ENCODE measurements at regions not wholly inside any gene's neighbourhood (a gene's known extent, or its start where the extent isn't known, plus 50 kb on each side); places are given as distances from the start of the nearest gene placed in this dataset.
"Not testable (repeated sequence)": the region's sequence is repeated elsewhere in the genome, so short reads cannot be mapped to it uniquely, and the experiment has no call there.

DNA sequence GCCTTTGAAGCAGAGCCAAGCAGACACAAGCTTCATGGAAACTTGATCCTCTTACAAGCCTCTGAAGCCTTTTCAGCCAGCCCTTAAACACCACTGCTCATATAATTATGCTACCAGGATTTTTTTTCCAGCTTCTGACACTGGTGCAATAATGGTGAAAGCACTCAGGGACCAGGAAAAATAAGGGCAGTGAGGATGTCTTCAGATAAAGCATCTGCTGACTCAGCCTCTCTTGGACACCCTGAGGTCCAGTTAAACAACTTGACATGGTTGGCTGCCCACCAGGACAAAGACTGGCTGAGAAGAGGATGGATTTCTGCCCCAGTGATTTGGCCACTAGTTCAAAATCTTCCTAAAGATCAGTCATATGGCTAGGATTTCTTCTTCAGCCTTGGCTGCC is 124.2 kb upstream of the N4BP1 start:
- FAIRE-seq (no peak), DNase-seq (ENCODE audit: low spot score) (no peak)

DNA sequence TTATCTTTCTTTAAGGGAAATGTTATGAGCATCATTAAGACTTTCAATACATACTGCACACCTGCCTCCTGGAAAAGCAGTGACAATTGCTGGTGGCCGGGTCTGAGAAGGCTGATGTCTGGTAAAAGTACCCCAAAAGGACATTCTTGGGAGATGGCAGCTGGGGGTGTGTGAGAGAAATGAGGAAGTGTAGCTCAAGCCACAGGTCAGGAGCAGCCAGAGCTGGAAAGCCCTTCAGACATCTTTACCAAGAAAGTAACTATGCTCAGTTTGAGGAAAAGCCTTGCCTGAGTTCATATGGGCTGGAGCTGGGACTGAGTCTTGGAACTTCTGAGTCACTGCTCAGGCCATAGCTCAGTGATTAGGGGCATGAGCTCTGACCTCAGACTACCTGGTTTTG is 94.7 kb upstream of the N4BP1 start:
- no peak for FAIRE-seq
- DNase-seq (ENCODE audit: low spot score) = no peak

DNA sequence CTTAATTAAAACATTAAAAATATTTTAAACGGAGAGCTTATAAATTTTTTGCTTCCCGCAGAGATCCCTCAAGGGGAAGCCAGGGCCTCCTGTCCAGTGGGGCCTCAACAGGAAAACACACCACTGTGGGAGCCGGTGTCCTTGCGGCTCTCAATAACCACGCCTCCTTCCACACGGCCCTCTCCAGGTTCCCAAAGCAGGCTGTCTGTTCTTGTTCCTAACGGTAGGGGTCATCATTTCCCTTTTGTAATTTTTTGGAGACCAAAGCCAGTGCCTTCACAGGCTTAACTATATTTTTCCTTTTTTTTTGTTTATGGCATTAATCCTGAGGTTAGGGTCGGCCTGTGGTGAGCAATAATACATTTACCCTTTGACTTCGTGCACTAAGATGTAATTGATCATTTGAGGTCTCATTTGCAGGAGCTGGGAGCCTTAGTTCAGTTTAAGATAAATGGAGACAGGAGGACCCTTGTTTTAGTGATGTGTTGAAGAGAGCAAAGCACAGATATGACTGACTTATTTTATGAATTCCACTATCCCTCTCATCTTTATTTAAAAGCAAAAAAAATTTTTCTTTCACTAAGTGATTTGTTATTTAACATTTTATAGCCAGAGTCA is 77.5 kb upstream of the N4BP1 start:
- FAIRE-seq (peak; percentile 55), DNase-seq (ENCODE audit: low spot score) (peak; percentile 55)

DNA sequence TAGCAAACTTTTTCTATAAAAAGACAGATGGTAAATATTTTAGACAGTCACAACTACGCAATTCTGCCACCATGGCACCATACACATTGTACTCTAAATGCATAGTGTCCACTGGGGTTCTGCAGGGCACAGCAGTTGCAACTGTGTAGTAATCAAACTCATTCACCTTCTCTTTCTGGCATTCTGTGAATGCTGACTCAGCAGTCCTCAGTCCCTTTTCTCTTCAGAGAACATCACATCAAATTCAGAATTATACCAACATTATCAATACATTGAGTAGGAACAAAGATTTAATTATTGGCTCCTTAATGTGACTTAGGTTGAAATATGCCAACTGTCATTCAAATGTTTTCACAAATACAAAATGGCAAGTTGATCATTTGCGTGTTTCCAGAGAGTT is 74.2 kb upstream of the N4BP1 start:
- FAIRE-seq = no peak
- no peak for DNase-seq (ENCODE audit: low spot score)

DNA sequence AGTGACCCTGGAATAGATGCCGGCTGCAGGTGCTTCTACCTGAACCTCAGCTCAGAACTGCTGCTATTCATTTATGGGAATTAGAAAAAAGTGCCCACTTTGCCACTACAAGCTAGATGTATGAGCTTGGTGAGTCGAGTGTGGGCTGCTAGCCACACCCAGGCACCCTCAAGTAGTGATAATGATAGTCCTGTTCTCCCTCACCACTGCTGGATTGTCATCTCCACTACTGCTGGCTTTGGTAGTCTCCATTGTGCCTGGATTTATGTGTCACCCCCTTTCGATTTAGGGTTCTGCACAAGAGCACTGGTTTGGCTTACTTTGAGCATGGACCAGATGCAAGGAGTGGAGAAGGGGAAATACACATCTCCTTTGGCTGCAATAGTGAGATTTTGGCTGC is 73.0 kb upstream of the N4BP1 start:
- no peak for FAIRE-seq
- DNase-seq (ENCODE audit: low spot score) = no peak

DNA sequence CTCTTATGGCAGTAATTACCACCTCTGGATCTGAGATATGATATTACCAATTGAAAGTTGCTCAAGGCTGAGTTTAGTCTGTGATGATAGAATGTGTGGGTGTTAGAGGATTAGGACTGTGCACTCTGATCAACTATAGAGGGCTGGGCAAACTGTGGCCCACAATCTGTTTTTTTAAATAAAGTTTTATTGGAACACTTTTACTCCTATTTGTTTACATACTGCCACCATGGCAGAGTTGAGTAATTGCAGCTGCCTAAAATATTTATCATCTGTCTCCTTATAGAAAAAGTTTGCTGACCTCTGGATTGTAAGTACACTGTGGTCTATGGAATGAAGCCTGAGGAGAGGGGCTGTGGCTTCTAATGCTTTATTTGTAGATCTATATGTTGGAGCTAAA is 71.5 kb upstream of the N4BP1 start:
- no peak for FAIRE-seq
- no peak for DNase-seq (ENCODE audit: low spot score)

DNA sequence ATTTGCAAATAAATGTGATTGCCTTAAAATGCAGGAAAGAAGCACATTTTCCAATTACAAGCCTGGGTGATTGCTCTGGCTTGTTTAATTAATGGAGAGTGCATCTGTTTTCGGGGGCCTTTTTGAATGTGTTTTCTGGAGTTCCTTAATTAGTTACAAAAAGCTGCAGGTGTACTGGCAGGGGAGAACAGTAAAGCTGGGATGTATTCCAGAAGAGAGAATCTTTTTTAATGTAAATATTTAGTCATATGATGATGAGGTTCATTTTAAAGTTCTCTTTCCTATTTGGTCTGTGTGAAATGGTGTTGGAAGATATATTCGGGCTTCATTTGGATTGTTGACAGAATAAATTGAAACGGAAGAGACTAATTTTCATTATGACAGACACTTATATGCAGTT is 70.9 kb upstream of the N4BP1 start:
- DNase-seq (ENCODE audit: low spot score) (no peak), FAIRE-seq (no peak)

DNA sequence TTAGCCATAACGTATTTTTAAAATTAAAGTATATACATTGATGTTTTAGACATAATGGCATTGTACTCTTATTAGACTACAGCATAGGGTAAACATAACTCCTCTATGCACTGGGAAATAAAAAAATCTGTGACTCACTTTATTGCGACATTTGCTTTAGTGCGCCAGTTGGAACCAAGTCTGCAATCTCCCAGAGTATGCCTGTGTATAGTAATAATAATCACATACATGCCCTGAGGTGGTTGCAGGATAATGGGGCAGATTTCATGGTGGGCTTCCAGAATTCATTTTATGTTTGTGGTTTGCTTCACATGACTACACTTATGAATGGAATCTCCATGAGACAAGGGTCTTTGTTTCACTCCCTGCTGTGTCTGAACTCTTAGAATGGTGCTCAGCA is 66.9 kb upstream of the N4BP1 start:
- DNase-seq (ENCODE audit: low spot score) (no peak), FAIRE-seq (no peak)

DNA sequence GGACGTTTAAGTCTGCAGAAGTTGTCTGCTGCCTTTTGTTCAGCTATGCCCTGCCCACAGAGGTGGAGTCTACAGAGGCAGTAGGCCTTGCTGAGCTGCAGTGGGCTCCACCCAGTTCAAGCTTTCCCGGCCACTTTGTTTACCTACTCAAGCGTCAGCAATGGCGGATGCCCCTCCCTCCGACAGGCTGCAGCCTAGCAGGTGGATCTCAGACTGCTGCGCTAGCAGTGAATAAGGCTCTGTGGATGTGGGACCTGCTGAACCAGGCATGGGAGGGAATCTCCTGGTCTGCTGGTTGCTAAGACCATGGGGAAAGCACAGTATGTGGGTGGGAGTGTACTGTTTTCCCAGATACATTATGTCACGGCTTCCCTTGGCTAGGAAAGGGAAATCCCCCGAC is 58.2 kb upstream of the N4BP1 start:
- not testable (repeated sequence) for FAIRE-seq; DNase-seq (ENCODE audit: low spot score)

DNA sequence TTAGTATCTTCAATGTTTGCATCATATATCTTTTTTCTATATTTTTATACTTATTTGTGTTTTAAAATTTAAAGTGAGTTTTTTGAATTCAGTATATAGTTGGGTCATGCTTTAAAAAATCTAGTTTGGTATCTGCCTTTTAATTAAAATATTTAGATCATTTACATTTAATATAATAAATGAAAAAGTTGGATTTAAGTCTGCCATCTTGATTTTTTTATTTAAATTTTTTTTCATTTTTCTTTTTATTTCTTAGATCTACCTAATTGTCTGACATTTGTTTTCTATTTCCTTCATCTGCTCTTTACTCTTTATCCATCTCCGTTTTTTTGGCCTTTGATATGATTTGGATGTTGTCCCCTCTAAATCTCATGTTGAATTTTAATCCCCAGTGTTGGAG is 50.0 kb upstream of the N4BP1 start:
- FAIRE-seq (peak; percentile 34), DNase-seq (ENCODE audit: low spot score) (no peak)

All from RCC 7860 (cell line).